Activated CD4-positive, alpha-beta T cell treated with anti-CD3 and anti-CD28 coated beads for 36 hours (primary cell): ENCODE measurements at regions not wholly inside any gene's neighbourhood (a gene's known extent, or its start where the extent isn't known, plus 50 kb on each side); places are given as distances from the start of the nearest gene placed in this dataset.

Source experiments
- ATAC-seq: fragments of 200-7000 bp; cut with Tn5 transposase; one replicate; pipeline ENCODE4 v1.10.0; 2021; ENCODE audit warnings: mild to moderate bottlenecking, moderate library complexity
- CTCF ChIA-PET: fragments of 350-600 bp; sonication (Branson Sonifier 250); formaldehyde crosslinking; loops from one replicate; lab custom pipeline; 2021; ENCODE audit warnings: antibody characterized with exemption; lab: Charles Lee
- POLR2A ChIA-PET: fragments of 350-600 bp; sonication (Branson Sonifier 250); formaldehyde crosslinking; loops from one replicate; lab custom pipeline; 2021; ENCODE audit warnings: antibody characterized with exemption, inconsistent platforms; lab: Charles Lee
- DNase-seq: peaks from one replicate; pipeline ENCODE4 v3.0.0-alpha.2; 2020
- H3K27ac Mint-ChIP-seq: one replicate; pipeline ENCODE4 v1.8.0; 2021; ENCODE audit warnings: mixed read lengths
- H3K27me3 Mint-ChIP-seq: one replicate; pipeline ENCODE4 v1.8.0; 2021; ENCODE audit warnings: mixed read lengths
- H3K36me3 Mint-ChIP-seq: one replicate; pipeline ENCODE4 v1.8.0; 2021; ENCODE audit warnings: low read depth, mixed read lengths
- H3K4me1 Mint-ChIP-seq: one replicate; pipeline ENCODE4 v1.8.0; 2021; ENCODE audit warnings: mixed read lengths
- H3K4me3 Mint-ChIP-seq: one replicate; pipeline ENCODE4 v1.8.0; 2021; ENCODE audit warnings: mild to moderate bottlenecking, moderate library complexity, mixed read lengths
- H3K9me3 Mint-ChIP-seq: one replicate; pipeline ENCODE4 v1.8.0; 2021; ENCODE audit warnings: low read depth, mixed read lengths
- intact Hi-C, 2 experiments: fragments of 100-400 bp; cut with DNase I in 1 of 2; cut with micrococcal nuclease in 1 of 2; formaldehyde crosslinking; loops; one replicate each; pipeline versions ENCODE4 v1.14.2 to v1.15.1; 2022 to 2024; cut with DNase I, micrococcal nuclease

DNA sequence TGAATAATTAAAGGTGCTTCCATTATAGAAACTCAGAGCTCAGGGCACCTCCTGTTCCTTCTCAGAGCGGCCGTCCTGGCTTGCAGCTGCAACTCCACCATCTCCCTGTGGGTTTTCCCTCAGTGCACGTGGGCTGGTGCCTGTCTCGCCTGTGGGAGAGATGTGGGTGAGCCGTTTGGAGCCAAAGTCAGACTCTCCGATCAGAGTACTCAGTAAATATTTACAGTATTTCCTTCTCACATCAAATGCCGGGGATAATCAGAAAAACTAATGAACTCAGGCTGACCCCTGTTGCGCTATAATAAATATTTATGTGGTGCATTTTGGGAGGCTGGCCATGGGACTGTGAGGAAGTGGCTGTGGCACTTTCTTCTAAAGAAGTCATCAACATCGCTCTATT, 155.8 kb upstream of the HABP2 start:
- Mint-ChIP-seq H3K4me1 (no peaks in the 10 kb centered on the region), H3K4me3 (no peak overlapping the region), H3K27me3 (peaks cover 4% of the 10 kb centered on the region), H3K27ac (no peak overlapping the region), H3K9me3 (peaks cover 4% of the 10 kb centered on the region), H3K36me3 (no peaks in the 10 kb centered on the region)
- CTCF ChIA-PET: no interaction called here
- intact Hi-C loops: no loop called here
- DNase-seq (no peak), ATAC-seq (no peak)
- POLR2A ChIA-PET: no interaction called here

DNA sequence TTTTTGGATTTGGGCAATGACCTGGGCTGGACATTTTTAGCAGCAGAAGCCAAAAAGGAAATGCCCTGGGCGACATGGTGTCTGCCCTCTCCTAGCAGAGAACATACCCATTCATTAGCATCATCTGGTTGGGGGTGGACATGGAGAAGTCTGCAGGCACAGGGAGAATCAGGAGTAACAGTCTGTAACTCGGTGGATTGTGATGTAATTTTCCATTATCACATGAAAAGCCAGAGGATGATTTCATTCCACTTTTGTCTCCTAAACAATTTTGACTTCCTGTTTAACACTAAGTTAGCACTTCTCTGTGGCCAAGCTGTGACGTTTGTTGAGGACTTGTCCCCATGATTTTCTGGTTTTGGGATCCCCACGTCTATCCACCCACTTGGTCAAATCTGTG, 153.8 kb upstream of the HABP2 start:
- H3K36me3 Mint-ChIP-seq: no peaks in the 10 kb centered on the region
- ChIA-PET POLR2A (no interaction called here), CTCF (interaction anchor here (0.7 kb wide), 1 partner anchor 164 kb away, joined by 3 read pairs; no protein-coding TSS in a partner anchor)
- H3K9me3 Mint-ChIP-seq: peaks cover 4% of the 10 kb centered on the region
- intact Hi-C loops: no loop called here
- DNase-seq: no peak
- ATAC-seq: no peak
- no peaks in the 10 kb centered on the region for H3K4me1 Mint-ChIP-seq
- H3K4me3 Mint-ChIP-seq: no peak overlapping the region
- peaks cover 4% of the 10 kb centered on the region for H3K27me3 Mint-ChIP-seq
- H3K27ac Mint-ChIP-seq: no peak overlapping the region

DNA sequence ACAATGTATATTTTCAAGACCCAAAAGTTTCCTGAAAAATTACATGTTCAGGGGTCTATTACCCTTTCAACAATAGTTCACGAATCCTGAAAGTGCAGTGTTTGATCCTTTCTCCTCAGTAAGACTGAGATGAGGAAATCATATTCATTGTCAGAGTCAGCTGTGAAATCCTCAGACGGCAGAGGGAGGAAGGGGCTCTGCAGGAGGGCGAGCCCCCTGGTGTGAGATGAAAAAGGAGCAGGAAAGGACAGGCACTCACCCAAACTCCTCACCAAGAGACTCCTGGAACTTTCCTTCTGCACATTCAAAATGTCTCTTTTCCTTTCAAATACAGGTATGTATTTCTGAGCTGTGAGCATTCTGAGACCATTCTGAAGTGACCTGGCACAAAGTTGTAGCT, 150.3 kb upstream of the HABP2 start:
- ChIA-PET POLR2A (no interaction called here), CTCF (interaction anchor here (0.8 to 1.3 kb wide), 3 partner anchors 13 to 161 kb away, joined by 3 read pairs; no protein-coding TSS in a partner anchor)
- no peaks in the 10 kb centered on the region for H3K36me3 Mint-ChIP-seq
- H3K4me3 Mint-ChIP-seq: no peak overlapping the region
- DNase-seq (no peak), ATAC-seq (no peak)
- intact Hi-C loops: no loop called here
- no peak overlapping the region for H3K27ac Mint-ChIP-seq
- H3K9me3 Mint-ChIP-seq: no peaks in the 10 kb centered on the region
- no peaks in the 10 kb centered on the region for H3K4me1 Mint-ChIP-seq
- no peaks in the 10 kb centered on the region for H3K27me3 Mint-ChIP-seq

DNA sequence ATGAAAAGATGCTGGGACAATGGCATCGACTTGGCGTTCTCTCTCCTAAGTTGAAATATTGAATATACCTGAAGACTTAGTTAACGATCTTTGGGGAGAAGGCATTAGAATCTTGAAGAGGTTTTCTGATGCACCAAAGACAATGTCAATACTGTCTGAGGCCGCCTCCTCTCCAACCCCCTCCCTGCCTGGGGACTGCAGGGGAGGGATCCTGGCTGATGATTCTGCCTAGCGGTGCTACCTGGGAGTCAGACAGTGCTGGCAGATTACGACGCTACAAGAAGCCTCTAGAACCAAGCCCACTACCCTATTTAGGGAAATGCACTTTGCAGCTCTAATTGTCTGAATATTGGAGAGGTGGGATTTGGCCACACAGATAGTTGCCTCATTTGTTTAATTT, 145.6 kb upstream of the HABP2 start:
- intact Hi-C loops: no loop called here
- no peak for ATAC-seq
- H3K27ac Mint-ChIP-seq: no peak overlapping the region
- no peak for DNase-seq
- H3K4me3 Mint-ChIP-seq: no peak overlapping the region
- ChIA-PET CTCF (no interaction called here), POLR2A (no interaction called here)
- no peaks in the 10 kb centered on the region for H3K27me3 Mint-ChIP-seq
- H3K9me3 Mint-ChIP-seq: no peaks in the 10 kb centered on the region
- H3K36me3 Mint-ChIP-seq: no peaks in the 10 kb centered on the region
- H3K4me1 Mint-ChIP-seq: no peaks in the 10 kb centered on the region

DNA sequence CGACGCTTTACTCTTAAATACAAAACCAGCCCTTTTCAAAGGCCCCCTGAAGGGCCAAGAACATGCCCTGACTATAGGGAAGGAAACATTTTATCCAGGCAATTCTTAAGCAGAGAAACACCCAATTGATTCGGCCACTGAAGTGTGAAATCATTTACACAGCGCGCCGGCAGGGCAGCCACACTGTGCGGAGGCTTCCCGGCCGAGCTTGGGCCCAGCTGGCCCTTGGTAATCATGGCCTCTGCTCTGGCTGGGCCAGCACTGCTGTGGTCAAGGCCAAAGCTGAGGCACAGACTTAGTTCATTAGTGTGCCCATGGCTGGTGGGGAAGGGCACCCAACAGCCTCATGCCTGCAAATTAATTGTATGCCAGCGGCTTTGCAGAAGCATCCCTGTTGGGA, 143.7 kb upstream of the HABP2 start:
- no peak for ATAC-seq
- H3K27ac Mint-ChIP-seq: no peak overlapping the region

DNA sequence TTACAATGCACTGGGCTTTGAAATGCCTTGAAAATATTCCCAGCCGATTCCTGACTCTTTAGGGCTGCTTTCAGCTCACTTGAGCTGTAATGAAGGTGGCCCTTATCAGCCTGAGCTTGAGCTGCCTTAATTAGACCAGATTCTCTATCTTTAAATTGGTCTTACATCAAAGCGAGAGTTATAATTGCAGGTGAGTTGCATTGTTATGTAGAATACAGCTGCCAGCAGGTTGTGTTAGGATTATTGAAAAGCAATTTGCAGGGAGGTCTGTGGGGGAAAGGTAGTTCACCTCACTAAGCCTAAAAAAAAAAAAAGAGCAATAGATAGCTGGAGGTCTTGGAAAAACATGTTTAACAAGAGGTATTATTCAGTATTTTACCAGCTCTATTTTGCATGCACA, 142.2 kb upstream of the HABP2 start:
- Mint-ChIP-seq H3K27ac (no peak overlapping the region), H3K4me1 (no peaks in the 10 kb centered on the region)
- CTCF ChIA-PET: interaction anchor here (1.1 kb wide), 1 partner anchor 13 kb away, joined by 3 read pairs; no protein-coding TSS in a partner anchor

More for the DNA sequence above, 143.7 kb upstream of the HABP2 start:
- H3K27me3 Mint-ChIP-seq: no peaks in the 10 kb centered on the region
- H3K4me1 Mint-ChIP-seq: no peaks in the 10 kb centered on the region
- no peaks in the 10 kb centered on the region for H3K9me3 Mint-ChIP-seq
- H3K4me3 Mint-ChIP-seq: no peak overlapping the region
- CTCF ChIA-PET: no interaction called here
- no peaks in the 10 kb centered on the region for H3K36me3 Mint-ChIP-seq
- intact Hi-C loops: no loop called here
- POLR2A ChIA-PET: no interaction called here
- DNase-seq: no peak

DNA sequence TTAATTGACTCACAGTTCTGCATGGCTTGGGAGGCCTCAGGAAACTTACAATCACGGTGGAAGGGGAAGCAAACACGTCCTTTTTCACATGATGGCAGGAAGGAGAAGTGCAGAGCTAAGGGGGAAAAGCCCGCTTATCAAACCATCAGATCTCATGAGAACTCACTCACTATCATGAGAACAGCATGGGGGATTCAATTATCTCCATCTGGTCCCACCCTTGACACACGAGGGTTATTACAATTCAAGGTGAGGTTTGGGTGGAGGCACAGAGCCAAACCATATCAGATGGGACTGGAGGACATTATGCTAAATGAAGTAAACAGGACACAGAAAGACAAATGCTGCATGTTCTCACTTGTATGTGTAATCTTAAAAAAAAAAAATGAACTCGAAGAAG, 141.4 kb upstream of the HABP2 start:
- intact Hi-C loops: no loop called here
- CTCF ChIA-PET: no interaction called here
- DNase-seq (no peak), ATAC-seq (no peak)
- H3K27me3 Mint-ChIP-seq: peaks cover 9% of the 10 kb centered on the region
- no peak overlapping the region for H3K27ac Mint-ChIP-seq
- H3K4me3 Mint-ChIP-seq: no peak overlapping the region
- no peaks in the 10 kb centered on the region for H3K9me3 Mint-ChIP-seq
- POLR2A ChIA-PET: no interaction called here
- no peaks in the 10 kb centered on the region for H3K36me3 Mint-ChIP-seq
- H3K4me1 Mint-ChIP-seq: no peaks in the 10 kb centered on the region

More for the DNA sequence above, 142.2 kb upstream of the HABP2 start:
- ATAC-seq (no peak), DNase-seq (no peak)
- H3K36me3 Mint-ChIP-seq: no peaks in the 10 kb centered on the region
- no peaks in the 10 kb centered on the region for H3K9me3 Mint-ChIP-seq
- POLR2A ChIA-PET: interaction anchor here (0.6 kb wide), 1 partner anchor 375 kb away, joined by 4 read pairs; no protein-coding TSS in a partner anchor
- H3K27me3 Mint-ChIP-seq: peaks cover 5% of the 10 kb centered on the region
- H3K4me3 Mint-ChIP-seq: no peak overlapping the region
- intact Hi-C loops: no loop called here

DNA sequence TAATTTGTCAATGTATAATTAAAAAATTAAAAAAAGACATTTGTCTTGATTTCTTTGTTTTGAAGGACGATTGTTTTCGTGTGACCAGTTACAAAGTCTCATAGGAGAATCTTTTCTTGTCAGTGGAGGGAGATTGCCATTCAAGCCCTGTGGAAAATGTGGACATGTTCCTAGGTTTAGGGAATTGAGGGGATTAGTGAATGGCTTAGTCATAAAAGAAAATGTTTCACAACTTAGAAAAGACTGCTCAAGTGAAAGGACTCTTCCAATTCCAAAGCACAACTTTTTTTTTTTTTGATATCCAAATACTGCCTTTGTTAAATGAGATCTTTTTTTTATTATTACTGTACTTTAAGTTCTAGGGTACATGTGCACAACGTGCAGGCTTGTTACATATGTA, 140.7 kb upstream of the HABP2 start:
- intact Hi-C loops: no loop called here
- Mint-ChIP-seq H3K27ac (no peak overlapping the region), H3K9me3 (no peaks in the 10 kb centered on the region), H3K4me3 (no peak overlapping the region), H3K27me3 (peaks cover 12% of the 10 kb centered on the region), H3K36me3 (no peaks in the 10 kb centered on the region), H3K4me1 (no peaks in the 10 kb centered on the region)
- ChIA-PET POLR2A (no interaction called here), CTCF (no interaction called here)
- ATAC-seq (no peak), DNase-seq (no peak)

DNA sequence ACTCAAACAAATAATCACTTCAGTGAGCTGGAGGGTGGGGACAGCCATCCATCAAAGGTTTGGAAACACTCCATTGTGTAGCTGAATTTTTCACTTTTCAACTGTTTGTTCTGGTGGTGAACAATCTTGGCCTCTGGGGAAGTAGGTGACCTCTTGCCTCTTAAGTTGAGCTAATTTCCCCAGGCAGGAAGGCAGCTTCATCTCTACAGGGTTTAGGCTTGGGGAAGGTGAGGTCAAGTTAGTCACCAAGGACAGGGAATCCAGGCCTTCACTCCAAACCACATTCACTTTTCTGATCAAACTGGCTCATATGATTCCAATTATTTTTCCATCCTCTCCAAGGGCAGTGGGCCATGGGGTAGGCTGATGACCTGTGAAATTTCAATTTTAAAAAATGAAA, 138.3 kb upstream of the HABP2 start:
- ATAC-seq: no peak
- CTCF ChIA-PET: interaction anchor here (1.0 kb wide), 1 partner anchor 29 kb away, joined by 4 read pairs; no protein-coding TSS in a partner anchor

DNA sequence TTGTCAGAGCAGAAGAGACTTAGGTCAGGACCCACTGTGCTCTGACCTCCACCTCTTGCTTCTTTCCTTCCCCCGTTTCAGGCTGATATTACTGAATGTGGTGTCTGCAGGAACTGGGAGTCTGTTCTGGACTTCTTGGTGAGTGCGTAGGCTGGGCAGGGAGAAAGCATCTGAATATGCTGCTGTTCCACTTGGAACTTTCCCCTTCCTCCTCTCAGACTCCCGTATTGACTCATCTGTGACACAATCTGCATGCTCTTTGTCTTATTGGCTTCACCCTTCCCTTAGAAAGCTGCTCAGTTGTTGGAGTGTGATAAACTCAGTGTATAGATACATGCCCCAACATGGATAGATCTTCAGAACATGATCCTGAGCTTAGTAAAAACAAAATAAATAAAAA, 137.6 kb upstream of the HABP2 start:
- no peak for DNase-seq
- Mint-ChIP-seq H3K27ac (no peak overlapping the region), H3K4me1 (no peaks in the 10 kb centered on the region), H3K9me3 (peaks cover 7% of the 10 kb centered on the region), H3K27me3 (peaks cover 16% of the 10 kb centered on the region), H3K36me3 (no peaks in the 10 kb centered on the region), H3K4me3 (no peak overlapping the region)
- ChIA-PET CTCF (interaction anchor here (0.6 to 1.2 kb wide), 2 partner anchors 13 to 757 kb away, joined by 3 read pairs; no protein-coding TSS in a partner anchor), POLR2A (no interaction called here)
- no peak for ATAC-seq
- intact Hi-C loops: no loop called here

More for the DNA sequence above, 138.3 kb upstream of the HABP2 start:
- H3K27ac Mint-ChIP-seq: no peak overlapping the region
- no peaks in the 10 kb centered on the region for H3K36me3 Mint-ChIP-seq
- POLR2A ChIA-PET: no interaction called here
- intact Hi-C loops: no loop called here
- no peak overlapping the region for H3K4me3 Mint-ChIP-seq
- no peaks in the 10 kb centered on the region for H3K4me1 Mint-ChIP-seq
- no peak for DNase-seq
- H3K9me3 Mint-ChIP-seq: peaks cover 4% of the 10 kb centered on the region
- H3K27me3 Mint-ChIP-seq: peaks cover 16% of the 10 kb centered on the region

DNA sequence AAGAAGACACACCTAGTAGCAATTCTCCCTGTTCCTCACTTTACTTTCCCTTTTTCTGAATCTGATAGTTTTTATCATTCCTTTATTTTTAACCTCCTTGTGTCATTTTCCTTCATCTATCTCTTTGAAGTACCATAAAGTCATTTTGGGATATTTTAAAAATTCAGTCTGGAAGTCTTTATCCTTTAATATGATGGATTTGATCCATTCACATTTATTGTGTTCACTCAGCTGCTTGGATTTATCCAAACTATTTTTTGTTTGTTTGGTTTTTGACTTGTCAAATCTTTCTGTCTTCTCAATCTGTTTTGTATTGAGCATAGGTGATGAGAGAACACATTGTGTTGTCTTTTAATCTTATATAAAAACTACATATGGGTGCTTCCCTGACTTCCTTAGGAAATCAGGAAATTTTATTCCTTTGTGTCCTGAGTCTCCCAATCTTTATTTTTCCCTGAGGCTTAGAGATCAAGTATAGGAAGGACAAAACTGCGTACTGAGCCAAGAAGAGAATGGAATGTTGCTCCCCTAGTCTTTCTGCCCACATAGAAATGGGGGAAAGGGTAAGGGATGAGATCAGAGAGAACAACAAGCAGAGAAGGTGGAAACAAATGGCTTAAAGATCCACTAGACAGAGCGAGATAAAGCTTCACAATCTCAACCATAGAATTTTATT, 132.7 kb upstream of the HABP2 start:
- intact Hi-C loops: no loop called here
- ChIA-PET CTCF (no interaction called here), POLR2A (no interaction called here)
- Mint-ChIP-seq H3K36me3 (no peaks in the 10 kb centered on the region), H3K27me3 (peaks cover 17% of the 10 kb centered on the region), H3K4me1 (no peaks in the 10 kb centered on the region), H3K9me3 (peaks cover 7% of the 10 kb centered on the region), H3K4me3 (no peak overlapping the region), H3K27ac (no peak overlapping the region)
- DNase-seq (no peak), ATAC-seq (no peak)
